ENCODE measurements at regions not wholly inside any gene's neighbourhood (a gene's known extent, or its start where the extent isn't known, plus 50 kb on each side); places are given as distances from the start of the nearest gene placed in this dataset.

DNA sequence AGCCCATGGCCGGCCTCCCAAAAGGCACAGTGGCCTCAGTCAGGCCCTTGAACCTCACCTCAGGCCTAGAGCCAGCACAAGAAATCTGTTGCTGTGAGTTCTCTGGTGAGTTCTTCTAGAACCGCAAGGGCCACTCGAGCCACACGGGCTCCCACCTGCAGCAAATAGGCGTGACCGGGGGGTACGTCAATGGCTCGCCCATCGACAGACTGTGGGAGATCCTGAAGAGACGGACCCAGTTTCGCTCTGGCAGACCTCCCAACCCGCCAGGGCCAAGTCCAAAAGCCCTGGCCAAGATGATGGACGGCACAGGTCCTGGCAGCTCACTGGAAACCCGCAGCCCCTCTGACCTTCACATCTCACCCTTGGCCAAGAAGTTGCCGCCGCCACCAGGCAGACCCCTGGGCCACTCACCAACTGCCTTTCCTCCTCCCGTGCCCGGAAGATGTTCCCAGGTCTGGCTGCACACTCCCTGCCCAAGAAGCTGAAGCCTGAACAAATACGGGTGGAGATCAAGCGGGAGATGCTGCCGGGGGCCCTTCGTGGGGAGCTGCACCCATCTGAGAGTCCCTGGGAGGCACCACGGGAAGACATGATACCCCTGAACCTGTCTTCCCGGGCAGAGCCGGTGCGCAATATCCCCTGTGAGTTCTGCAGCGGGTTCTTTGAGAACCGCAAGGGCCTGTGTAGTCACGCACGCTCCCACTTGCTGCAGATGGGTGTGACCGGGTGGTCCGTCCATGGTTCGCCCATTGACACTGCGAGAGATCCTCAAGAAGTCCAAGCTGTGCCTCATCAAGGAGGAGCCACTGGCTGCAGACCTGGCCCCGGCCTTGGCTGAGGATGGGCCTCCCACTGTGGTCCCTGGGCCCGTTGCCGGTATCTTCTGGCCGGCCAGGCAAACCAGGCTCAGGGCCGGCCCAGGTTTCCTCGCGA, 544.2 kb upstream of the CCDC179 start:
- H3K27me3 Mint-ChIP-seq (ENCODE audit: low read depth, unreplicated experiment): no peaks in the 10 kb centered on the region
- no peaks in the 10 kb centered on the region for H3K9me3 ChIP-seq (ENCODE audit: insufficient read depth, low read depth, low read length)
- peaks cover 18% of the 10 kb centered on the region for H3K9me3 Mint-ChIP-seq (ENCODE audit: unreplicated experiment)
- H3K27ac Mint-ChIP-seq (ENCODE audit: unreplicated experiment): no peak overlapping the region
- H2AFZ ChIP-seq (ENCODE audit: low read depth, low read length): no peak overlapping the region
- H3K9ac ChIP-seq (ENCODE audit: low read length): no peak overlapping the region
- TF ChIP-seq EZH2 (IDR thresholded peaks at IDR 0.05; ENCODE audit: insufficient read depth, low read length): no peak
- TF ChIP-seq, protein P1, sequence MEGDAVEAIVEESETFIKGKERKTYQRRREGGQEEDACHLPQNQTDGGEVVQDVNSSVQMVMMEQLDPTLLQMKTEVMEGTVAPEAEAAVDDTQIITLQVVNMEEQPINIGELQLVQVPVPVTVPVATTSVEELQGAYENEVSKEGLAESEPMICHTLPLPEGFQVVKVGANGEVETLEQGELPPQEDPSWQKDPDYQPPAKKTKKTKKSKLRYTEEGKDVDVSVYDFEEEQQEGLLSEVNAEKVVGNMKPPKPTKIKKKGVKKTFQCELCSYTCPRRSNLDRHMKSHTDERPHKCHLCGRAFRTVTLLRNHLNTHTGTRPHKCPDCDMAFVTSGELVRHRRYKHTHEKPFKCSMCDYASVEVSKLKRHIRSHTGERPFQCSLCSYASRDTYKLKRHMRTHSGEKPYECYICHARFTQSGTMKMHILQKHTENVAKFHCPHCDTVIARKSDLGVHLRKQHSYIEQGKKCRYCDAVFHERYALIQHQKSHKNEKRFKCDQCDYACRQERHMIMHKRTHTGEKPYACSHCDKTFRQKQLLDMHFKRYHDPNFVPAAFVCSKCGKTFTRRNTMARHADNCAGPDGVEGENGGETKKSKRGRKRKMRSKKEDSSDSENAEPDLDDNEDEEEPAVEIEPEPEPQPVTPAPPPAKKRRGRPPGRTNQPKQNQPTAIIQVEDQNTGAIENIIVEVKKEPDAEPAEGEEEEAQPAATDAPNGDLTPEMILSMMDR (IDR thresholded peaks at IDR 0.05; ENCODE audit: insufficient read depth, low read depth, low read length): no peak
- H3K4me3 Mint-ChIP-seq (ENCODE audit: unreplicated experiment): no peak overlapping the region
- no peak for FAIRE-seq
- DNase-seq (ENCODE audit: low read depth): no peak
- H3K4me1 ChIP-seq (ENCODE audit: insufficient read depth, low read length): no peaks in the 10 kb centered on the region
- H3K79me2 ChIP-seq (ENCODE audit: insufficient read depth, low read length): no peaks in the 10 kb centered on the region
- H3K36me3 ChIP-seq (ENCODE audit: insufficient read depth, low read length): no peaks in the 10 kb centered on the region
- H4K20me1 ChIP-seq (ENCODE audit: insufficient read depth, low read length): no peaks in the 10 kb centered on the region
- H3K36me3 Mint-ChIP-seq (ENCODE audit: low read depth, unreplicated experiment): no peaks in the 10 kb centered on the region
- no peak overlapping the region for H3K4me2 ChIP-seq (ENCODE audit: low read length)
- H3K27ac ChIP-seq (ENCODE audit: low read depth, low read length): no peak overlapping the region
- no peak overlapping the region for H3K4me3 ChIP-seq (ENCODE audit: insufficient read depth, low read depth, low read length)
- H3K4me1 Mint-ChIP-seq (ENCODE audit: low read depth, unreplicated experiment): no peaks in the 10 kb centered on the region
- no peaks in the 10 kb centered on the region for H3K27me3 ChIP-seq (ENCODE audit: insufficient read depth, low read length)

GRCh38 chr11:23405350-23405937, 545.2 kb upstream of the CCDC179 start:
- Mint-ChIP-seq H3K4me1 (ENCODE audit: low read depth, unreplicated experiment) (no peaks in the 10 kb centered on the region), H3K27ac (ENCODE audit: unreplicated experiment) (no peak overlapping the region), H3K36me3 (ENCODE audit: low read depth, unreplicated experiment) (no peaks in the 10 kb centered on the region), H3K27me3 (ENCODE audit: low read depth, unreplicated experiment) (no peaks in the 10 kb centered on the region), H3K4me3 (ENCODE audit: unreplicated experiment) (no peak overlapping the region), H3K9me3 (ENCODE audit: unreplicated experiment) (peaks cover 18% of the 10 kb centered on the region)
- Histone ChIP-seq H4K20me1 (ENCODE audit: insufficient read depth, low read length) (no peaks in the 10 kb centered on the region), H3K4me1 (ENCODE audit: insufficient read depth, low read length) (no peaks in the 10 kb centered on the region), H3K9me3 (ENCODE audit: insufficient read depth, low read depth, low read length) (no peaks in the 10 kb centered on the region), H3K4me3 (ENCODE audit: insufficient read depth, low read depth, low read length) (no peak overlapping the region), H3K27me3 (ENCODE audit: insufficient read depth, low read length) (no peaks in the 10 kb centered on the region), H3K36me3 (ENCODE audit: insufficient read depth, low read length) (no peaks in the 10 kb centered on the region), H3K79me2 (ENCODE audit: insufficient read depth, low read length) (no peaks in the 10 kb centered on the region), H3K4me2 (ENCODE audit: low read length) (no peak overlapping the region), H3K27ac (ENCODE audit: low read depth, low read length) (no peak overlapping the region), H3K9ac (ENCODE audit: low read length) (no peak overlapping the region), H2AFZ (ENCODE audit: low read depth, low read length) (no peak overlapping the region)
- FAIRE-seq (no peak), DNase-seq (ENCODE audit: low read depth) (no peak)
- TF ChIP-seq, protein P1 (IDR thresholded peaks at IDR 0.05; ENCODE audit: insufficient read depth, low read depth, low read length): no peak
- no peak for TF ChIP-seq EZH2 (IDR thresholded peaks at IDR 0.05; ENCODE audit: insufficient read depth, low read length)
